Muscle of arm (tissue), 1 donor: ENCODE measurements at regions not wholly inside any gene's neighbourhood (a gene's known extent, or its start where the extent isn't known, plus 50 kb on each side); places are given as distances from the start of the nearest gene placed in this dataset.
"Not testable (repeated sequence)": the region's sequence is repeated elsewhere in the genome, so short reads cannot be mapped to it uniquely, and the experiment has no call there.

Source experiments
- DNase-seq: peaks from one replicate; pipeline ENCODE4 v3.0.0-alpha.2; 2013

DNA sequence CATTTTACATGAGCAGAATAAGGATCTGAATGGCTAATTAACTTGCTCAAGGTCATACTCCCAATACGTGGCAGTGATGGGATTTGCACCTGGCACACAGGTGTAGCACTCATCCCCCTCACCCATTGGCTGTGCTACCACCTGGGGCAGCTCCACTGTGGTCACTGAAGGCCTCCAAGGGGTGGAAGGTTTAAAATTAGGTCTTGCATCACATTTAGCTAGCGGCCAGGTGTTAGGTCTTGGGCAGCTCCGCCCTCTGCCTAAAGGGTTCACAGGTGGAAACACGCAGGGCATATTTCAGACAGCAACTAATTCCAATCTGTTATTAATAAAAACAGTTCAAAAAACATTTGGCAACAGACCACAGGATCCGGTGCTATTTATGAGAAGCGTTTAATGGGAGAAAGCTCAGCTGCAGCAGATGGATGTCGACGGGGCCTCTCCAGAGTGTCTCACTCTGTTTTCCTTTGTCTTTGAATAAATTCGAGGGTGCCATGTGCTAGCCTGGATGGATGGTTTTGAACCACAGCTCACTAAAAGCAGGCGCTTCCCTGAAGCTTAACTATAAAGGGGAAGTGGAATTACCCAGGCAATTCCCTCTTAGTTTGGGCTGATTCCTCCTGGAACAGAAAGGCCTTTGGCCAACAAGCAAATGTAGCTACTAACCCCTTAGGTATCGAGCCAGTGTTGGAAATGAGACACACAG is 1017.6 kb downstream of the TYW1 start:
- no peak for DNase-seq

DNA sequence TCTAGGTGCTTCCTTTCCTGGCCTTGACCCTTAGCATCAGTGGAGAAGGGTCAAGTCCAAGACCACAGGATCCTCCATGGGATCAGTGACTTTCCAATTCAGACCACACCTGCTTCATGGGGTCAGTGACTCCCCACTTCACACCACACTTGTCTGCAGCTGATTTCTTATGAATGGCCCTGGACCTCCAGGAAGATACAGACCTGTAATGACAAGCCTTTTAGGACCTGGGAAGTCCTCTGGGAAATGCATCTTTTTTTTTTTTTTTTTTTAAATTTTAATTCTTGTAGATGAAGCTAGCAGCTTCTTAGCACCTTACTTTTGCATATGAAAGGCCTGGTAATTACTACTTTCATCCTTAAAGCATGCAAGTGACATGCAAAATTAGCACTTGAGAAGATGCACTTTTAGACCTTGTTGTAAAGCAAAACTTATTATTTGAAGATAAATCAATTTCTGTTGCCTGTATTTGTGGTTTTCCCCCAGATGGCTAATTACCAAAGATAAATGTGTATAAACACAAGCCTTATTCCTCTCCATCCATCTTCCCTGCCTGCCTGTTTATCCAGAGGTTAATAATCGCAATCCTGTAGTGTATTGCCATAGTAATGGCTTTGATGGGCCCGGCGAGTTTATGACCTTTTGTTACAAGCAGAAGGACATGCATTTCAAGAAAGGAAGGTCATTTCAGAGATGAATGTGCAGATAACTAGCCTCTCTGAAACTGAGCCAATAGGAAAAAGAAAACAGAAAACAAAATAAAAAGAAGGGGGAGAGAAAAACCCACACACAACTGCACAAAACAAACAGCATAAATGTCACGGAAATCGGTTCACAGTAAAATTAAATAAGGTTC is 1018.7 kb downstream of the TYW1 start:
- no peak for DNase-seq

DNA sequence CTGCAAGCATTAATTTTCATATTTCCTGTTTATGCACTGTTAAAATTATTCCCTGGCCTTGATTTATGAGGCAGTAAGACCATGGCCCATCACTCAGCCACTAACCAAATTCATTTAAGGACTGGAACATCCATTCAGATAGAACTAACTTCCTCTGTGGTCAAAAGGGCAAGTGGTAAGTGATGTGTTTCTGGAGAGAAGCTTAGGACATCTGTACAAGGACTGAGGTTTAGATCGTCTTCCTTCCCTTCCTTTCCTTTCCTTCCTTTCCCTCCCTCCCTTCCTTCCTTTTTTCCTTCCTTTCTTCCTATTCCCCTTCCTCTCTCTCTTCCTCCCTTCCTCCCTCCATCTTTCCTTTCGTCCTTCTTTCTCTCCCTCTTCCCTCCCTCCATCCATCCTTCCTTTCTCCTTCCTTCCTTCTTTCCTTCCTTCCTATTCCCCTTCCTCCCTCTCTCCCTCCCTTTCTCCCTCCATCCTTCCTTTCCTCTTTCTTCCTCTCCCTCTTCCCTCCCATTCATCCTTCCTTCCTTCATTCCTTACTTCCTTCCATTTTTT is 1019.4 kb downstream of the TYW1 start:
- DNase-seq: no peak

DNA sequence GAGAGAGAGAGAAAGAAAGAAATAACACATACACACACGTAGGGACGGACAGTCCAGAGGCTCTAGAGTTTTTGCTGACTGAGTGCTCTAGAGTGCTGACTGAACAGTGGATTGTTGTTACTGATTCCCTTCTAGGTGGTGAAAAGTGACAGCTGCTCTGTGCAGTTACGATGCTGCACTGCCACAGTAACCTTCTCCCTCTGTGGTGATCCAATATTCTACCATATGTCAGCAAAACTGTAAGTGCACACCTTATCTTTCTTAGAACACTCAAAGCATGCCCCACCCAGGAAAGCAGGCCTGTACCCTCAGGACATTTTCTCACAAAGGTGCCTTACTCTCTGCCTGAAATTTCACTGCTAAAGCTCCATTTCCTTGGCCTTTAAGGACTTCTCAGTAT is 1023.5 kb downstream of the TYW1 start:
- no peak for DNase-seq

DNA sequence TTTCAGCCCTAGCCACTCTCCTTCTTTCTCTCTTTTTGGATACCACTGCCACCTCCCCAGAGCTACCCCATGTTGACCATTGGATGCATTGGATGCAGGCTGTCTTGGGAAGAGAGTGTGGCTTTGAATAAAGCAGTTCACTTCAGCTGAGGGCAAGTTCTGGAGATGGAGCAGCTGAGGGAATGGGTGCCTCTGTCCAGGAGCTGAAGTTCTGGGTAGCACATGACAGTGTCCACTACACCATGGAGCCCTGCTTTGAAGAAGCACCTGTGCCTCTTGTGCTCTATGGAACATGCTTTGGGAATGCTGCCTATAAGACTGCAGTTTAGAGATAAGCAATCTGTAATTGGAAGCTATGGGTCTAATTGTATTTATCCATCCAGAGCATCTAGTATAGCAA is 1028.7 kb downstream of the TYW1 start:
- DNase-seq: no peak

DNA sequence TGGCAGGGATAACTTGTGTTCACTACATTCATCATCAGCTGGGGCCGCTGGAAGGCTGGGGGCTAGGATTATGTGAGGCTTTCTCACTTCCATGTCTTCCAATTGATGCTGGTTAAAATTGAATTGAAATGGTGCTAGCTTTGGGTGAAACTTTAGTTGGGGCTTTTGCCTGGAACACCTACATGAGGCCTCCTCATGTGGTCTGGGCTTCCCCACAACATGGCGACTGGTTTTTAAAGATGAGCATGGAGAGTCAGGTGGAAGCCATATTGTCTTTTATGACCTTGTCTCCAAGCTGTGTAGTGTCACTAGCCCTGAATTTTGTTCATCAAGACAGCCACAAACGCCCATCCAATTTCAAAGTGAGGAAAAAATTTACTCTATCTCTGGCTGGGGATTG is 1033.9 kb downstream of the TYW1 start:
- no peak for DNase-seq

DNA sequence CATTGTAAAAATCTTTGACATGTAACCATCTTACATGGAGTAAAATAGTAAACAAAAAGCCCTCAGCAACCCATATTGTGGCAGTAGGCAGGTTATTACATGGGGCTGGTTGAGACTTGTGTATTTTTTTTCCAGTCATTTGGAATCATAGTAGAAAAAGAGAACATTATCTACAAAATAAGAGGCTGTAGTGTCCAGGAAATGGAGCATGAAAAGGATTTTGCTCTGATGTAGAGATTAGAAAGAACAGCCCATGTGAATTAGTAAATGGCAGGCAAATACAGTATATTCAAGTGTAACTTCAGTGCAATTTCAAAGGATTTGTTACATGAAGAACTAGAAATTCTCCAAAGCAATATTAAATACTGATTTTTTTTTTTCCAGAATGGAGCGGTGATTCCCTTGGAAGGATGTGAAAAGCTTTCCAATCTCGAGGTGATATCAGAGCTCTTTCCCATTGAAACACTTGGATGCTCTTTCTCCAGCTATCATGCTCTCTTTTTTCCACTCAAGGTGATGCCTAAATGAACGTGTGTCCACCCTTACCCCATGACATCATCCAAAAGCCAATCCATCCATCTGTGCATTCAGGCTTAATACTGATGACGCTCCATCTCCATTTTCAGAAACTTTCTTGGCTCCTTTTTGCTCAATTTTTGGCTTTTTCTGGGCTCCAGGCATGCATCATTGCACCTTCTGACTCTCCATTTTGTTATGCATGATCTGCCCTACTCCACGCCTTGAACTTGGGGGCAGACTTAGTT is 1034.7 kb downstream of the TYW1 start:
- no peak for DNase-seq

DNA sequence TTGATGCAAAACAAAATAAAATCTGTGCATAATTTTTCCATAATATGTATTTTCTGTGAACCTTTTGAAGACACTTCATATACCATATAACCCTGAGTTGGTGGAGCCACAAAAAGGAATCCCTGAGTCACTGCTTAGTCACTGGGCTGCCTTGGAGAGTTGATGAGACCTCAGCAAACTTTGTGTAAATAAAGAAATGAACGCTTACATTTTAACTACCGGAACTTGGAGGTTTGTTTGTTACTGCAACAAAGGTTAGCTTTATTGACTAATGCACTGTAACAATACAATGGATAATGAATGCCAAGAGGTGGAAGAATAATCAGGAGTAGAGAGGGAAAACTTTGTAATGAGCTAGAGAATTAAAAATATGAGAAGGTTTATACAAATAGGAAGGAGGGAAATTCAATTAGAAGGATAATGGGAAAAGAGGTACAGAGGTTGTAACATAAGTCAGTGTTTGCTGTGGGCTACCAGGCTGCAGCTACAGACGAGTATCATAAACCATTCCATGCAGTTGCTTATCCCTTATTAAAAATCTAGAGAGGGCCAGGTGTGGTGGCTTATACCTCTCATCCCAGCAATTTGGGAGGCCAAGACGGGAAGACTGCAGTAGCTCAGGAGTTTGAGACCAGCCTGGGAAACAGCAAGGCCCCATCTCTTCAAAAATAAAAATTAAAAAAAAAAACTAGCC is 1042.1 kb downstream of the TYW1 start:
- no peak for DNase-seq

DNA sequence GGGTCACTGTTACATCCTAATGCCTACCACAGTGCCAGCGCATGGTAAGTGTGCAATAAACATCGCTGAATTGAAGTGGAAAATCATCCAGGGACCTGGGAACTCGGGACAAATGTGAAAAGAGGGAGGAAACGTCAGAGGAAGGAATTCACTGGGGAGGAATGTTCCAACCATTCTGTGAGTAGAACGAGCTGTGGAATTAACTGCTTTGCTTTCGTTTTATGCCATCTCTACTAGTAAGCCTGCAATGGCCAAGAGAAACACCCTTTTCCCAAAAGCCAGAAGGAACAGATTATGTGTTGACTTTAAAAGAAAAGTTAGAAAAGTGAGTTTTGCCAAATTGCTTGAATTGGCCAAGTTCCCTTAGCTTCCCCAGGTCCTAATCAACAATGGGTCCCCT is 1044.9 kb downstream of the TYW1 start:
- no peak for DNase-seq

DNA sequence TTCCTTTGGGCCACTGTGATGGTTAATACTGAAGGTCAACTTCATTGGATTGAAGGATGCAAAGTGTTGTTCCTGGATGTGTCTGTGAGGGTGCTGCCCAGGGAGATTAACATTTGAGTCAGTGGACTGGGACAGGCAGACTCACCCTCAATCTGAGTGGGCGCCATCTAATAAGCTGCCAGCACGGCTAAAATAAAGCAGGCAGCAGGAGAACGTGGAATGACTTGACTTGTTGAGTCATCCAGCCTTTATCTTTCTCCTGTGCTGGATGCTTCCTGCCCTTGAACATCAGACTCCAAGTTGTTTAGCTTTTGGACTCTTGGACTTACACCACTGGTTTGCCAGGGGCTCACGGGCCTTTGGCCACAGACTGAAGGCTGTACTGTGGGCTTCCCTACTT is 1046.9 kb downstream of the TYW1 start:
- DNase-seq: no peak

DNA sequence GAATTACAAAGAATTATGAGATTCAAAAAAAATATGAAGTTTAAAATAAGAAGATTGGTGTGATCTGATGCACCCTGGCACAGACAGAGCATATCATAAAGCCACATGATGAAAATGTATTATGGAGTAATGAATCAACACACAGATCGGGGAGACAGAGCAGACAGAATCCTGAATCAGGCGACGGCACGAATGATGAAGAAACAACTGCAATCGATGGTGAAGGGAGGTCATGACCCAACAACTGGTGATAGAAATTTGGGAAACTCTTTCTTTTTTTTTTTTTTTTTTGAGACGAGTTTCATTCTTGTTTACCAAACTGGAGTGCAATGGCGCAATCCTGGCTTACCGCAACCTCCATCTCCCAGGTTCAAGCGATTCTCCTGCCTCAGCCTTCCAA is 1054.0 kb downstream of the TYW1 start:
- no peak for DNase-seq

DNA sequence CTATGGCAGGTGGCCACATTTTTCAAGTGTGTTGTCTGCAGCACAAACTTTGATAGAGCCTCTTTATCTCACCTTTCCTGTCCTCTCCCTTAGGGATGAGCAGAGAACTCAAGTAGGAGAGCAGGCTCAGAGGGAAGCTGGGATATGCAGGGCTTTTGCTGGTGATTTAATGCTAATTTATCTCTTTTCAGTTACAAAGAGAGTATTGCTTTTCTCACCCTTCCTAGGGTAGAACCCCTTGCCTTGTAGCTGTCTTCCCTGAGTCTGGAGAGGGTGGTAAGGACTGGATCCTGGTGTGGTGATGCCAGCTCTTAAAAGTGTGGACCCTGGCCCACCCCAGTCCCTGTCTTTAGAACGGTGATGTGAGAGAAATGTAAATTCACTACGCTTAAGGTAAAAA is 1061.4 kb downstream of the TYW1 start:
- no peak for DNase-seq

DNA sequence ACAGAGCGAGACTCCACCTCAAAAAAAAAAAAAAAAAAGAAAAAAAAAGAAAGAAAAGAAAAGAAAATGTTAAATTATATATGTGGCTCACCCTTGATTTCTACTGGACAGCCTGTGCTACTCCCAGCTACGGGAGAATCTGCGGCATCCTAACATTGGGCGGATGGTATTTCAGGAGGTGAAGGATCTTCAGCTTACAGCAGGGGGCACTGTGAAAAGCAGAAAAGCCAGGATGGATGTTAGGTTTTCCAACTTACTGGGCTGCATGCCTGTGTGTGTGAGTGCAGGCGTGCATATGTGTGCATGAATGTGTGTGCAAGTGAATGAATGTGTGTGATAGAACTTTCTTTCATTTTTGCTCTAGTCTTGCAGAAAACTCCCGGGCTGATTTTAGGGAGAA is 1066.5 kb downstream of the TYW1 start:
- DNase-seq: peak; percentile 10

DNA sequence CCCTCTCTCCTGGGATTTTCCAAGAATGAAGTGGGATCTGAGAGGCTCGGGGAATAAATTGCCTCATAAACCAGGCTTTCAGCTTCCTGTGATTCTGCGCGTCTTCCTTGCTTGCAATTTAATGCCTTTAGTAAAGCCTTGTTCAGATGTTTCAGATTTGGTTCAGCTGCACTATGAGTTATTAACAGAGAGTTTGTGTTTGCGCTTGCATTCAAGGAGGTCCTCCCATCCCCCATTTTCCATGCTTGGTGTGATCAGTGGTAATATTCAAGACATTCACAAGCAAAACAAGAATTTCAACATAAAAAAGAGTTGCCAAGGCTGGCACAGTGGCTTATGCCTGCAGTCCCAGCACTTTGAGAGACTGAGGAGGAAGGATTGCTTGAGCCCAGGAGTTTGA is 1068.9 kb downstream of the TYW1 start:
- no peak for DNase-seq

DNA sequence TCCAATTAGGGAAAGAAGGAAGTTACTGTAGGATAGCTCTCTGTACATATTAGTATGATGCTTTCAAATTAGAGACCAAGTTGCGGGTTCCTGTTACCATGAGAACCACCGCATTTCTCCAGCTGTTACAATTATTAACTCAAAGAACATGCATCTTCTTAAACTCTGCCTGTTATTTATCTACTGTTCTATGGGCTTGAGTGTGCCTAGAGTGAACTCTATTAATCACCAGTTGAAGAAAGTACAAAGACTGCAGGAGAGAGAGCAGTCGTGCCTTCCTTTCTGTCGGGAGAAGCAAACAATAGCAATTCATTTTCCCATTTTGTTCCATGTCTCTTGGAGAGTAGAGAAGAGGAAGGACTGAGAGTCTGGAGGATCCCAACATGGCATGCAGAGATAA is 1071.2 kb downstream of the TYW1 start:
- no peak for DNase-seq

DNA sequence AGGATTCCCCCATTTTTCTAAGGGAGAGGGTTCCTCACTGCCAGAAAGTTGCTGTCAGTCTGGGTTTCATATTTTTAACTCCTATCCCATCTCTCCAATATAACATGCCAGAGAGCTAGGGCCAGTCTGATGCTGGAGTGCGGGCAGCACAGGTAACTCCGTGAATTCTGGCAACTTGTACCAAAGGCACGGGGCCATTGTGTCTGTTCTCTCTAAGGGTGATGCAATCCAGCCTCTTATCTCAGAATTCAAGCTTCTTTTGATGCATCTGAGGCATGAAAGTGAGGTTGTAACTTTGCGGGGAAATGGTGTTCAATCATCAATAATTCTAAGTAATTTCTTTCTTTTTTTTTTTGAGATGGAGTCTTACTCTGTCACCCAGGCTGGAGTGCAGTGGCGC is 1074.4 kb downstream of the TYW1 start:
- DNase-seq: no peak

DNA sequence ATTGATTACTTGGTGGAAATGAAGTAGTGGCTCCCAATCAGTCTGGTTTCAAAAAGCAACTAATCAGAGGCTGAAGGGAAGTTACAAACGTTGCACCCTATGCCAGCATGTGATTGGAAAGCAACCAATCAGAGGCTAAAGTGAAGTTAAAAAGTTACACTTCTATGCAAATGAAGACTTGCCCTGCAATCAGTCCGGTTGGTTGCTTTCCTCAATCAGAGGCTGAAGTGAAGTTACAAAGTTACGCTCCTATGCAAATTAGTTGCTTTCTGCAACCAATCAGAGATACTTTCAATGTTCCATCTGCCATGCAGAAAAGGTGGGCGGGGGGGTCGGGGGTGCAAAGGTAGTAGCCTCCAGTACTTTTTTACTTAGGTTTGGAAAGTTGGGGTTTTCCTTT is 1077.1 kb downstream of the TYW1 start:
- no peak for DNase-seq

DNA sequence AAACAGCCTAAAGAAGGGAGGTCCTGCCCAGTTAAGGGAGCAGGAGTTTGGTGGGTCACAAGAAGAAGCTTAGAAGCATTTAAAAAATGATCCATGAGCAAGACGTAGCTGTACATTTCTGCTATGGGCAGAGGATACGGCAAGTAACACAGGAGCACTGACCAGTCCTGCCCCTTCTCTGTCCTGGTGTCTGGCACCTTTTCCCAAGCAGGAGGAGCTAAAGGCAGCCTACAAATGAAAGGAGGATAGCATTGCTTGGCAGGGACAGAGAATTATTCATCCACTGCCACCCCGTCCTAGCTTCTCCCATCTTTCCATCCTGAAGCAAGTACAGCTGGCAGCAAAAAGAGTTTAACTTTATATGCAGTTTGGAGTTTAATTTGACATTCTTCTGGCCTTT is 1077.6 kb downstream of the TYW1 start:
- DNase-seq: no peak

DNA sequence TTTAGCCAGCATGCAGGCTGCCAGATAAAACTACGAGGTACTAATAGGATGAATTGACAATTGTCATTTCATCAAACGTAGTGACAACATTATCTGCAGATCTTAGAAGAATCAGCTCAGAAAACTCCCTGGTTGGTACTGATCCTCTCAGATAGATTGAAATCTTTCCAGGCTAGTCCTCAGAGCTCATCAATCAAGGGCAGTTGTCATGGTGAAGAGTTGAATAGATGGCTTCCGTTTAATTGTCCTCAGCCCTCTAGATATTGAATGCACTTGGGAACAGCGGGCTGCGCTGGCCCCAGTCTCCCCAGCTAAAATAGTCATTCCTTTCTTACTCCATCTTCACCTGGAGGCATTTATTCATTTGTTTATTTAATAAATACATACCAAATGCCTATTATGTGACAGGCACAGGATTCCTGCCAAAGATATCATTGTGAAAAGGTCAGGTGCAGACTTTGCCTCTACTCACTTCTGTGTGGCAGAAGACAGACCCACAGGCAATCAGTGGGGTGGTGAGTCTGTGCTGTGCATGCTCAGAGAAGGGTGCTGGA is 1081.6 kb downstream of the TYW1 start:
- no peak for DNase-seq

DNA sequence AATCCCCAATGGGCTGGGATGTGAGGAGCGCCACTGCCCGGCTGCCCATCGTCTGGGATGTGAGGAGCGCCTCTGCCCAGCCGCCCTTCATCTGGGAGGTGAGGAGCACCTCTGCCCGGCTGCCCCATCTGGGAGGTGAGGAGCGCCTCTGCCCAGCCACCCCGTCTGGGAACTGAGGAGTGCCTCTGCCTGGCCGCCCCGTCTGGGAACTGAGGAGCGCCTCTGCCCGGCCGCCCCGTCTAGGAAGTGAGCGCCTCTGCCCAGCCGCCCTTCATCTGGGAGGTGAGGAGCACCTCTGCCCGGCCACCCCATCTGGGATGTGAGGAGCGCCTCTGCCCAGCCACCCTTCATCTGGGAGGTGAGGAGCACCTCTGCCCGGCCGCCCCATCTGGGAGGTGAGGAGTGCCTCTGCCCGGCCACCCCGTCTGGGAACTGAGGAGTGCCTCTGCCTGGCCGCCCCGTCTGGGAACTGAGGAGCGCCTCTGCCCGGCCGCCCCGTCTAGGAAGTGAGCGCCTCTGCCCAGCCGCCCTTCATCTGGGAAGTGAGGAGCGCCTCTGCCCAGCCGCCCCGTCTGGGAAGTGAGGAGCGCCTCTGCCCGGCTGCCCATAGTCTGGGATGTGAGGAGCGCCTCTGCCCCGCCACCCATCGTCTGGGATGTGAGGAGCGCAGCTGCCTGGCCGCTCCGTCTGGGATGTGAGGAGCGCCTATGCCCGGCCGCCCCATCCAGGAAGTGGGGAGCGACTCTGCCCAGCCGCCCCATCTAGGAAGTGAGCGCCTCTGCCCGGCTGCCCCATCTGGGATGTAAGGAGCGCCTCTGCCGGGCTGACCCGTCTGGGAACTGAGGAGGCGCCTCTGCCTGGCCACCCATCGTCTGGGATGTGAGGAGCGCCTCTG is 1085.7 kb downstream of the TYW1 start:
- DNase-seq: not testable (repeated sequence)
